Tibial artery (tissue), 4 donors: ENCODE measurements at regions not wholly inside any gene's neighbourhood (a gene's known extent, or its start where the extent isn't known, plus 50 kb on each side); places are given as distances from the start of the nearest gene placed in this dataset.
A peak's percentile ranks its signal among the peaks of the same experiment; 100 is the strongest.

ENCODE experiments used
- DNase-seq, 2 donors: peaks; one replicate each; pipeline ENCODE4 v3.0.0-alpha.2; 2019
- H3K27ac ChIP-seq, 2 donors: fragments of 200-600 bp; sonication (generic) in 1 of 2; 1 replicate in 1 of 2; 2 replicates in 1 of 2; pipeline ENCODE4 v1.5.1; 2018 to 2019; ENCODE audit warnings: mild to moderate bottlenecking in 1 of 2
- H3K27me3 ChIP-seq, 2 donors: fragments of 200-600 bp; sonication (generic) in 1 of 2; one replicate each; pipeline versions ENCODE4 v1.5.1 to v1.6.0; 2016 to 2019
- H3K36me3 ChIP-seq, 3 donors: fragments of 200-600 bp; sonication (generic) in 2 of 3; one replicate each; pipeline ENCODE4 v1.5.1; 2016 to 2019; ENCODE audit warnings: mild to moderate bottlenecking in 2 of 3
- H3K4me1 ChIP-seq, 4 donors: fragments of 200-600 bp; sonication (generic) in 2 of 4; 1 replicate in 3 of 4; 2 replicates in 1 of 4; pipeline ENCODE4 v1.5.1; 2016 to 2019
- H3K4me3 ChIP-seq, 2 donors: fragments of 200-600 bp; sonication (generic) in 1 of 2; 1 replicate in 1 of 2; 2 replicates in 1 of 2; pipeline ENCODE4 v1.5.1; 2018 to 2019; ENCODE audit warnings: mild to moderate bottlenecking in 2 of 2
- H3K9me3 ChIP-seq, 3 donors: fragments of 200-600 bp; sonication (generic) in 1 of 3; one replicate each; pipeline ENCODE4 v1.5.1; 2016 to 2019
- CTCF ChIP-seq, 2 experiments: fragments of 200-600 bp in 1 of 2; fragments of 450-650 bp in 1 of 2; IDR thresholded peaks; one replicate each; pipeline ENCODE4 v1.5.1; 2017 to 2019; ENCODE audit warnings: antibody characterized with exemption in 2 of 2, mild to moderate bottlenecking in 1 of 2, moderate library complexity in 1 of 2
- intact Hi-C: fragments of 100-400 bp; cut with DNase I; formaldehyde crosslinking; loops from one replicate; pipeline ENCODE4 v1.15.0; 2023; ENCODE audit warnings: low total_unique reads

- H3K27me3 ChIP-seq, result no peaks in the 10 kb centered on the region
- TF ChIP-seq CTCF (IDR thresholded peaks at IDR 0.05), result no peak
- no peaks in the 10 kb centered on the region for H3K4me1 ChIP-seq
- no peak for DNase-seq
- no peaks in the 10 kb centered on the region for H3K36me3 ChIP-seq
- no peak overlapping the region for H3K27ac ChIP-seq
- H3K4me3 ChIP-seq, result no peak overlapping the region
- peaks cover 0 to 3% (median 0%) of the 10 kb centered on the region in 3 donors for H3K9me3 ChIP-seq
- intact Hi-C loops, result no loop called here
These were observed 108.7 kb downstream of the PERP start for GRCh38 chr6:137998461-137999019.

GRCh38 chr6:137999815-138000214 is 107.4 kb downstream of the PERP start:
- no peaks in the 10 kb centered on the region for H3K4me1 ChIP-seq
- peaks cover 0 to 3% of the 10 kb centered on the region in 2 donors for H3K27me3 ChIP-seq
- no peak overlapping the region for H3K4me3 ChIP-seq
- DNase-seq, result no peak
- no peaks in the 10 kb centered on the region for H3K36me3 ChIP-seq
- H3K9me3 ChIP-seq, result peaks cover 0 to 3% (median 0%) of the 10 kb centered on the region in 3 donors
- H3K27ac ChIP-seq, result no peak overlapping the region
- intact Hi-C loops, result loop anchor here (5.0 kb wide), 1 partner anchor 107 kb away; the partner anchor contains the start of gene PERP
- no peak for TF ChIP-seq CTCF (IDR thresholded peaks at IDR 0.05)

GRCh38 chr6:138000941-138001340 is 106.3 kb downstream of the PERP start:
- TF ChIP-seq CTCF (IDR thresholded peaks at IDR 0.05), result no peak
- H3K27ac ChIP-seq, result no peak overlapping the region
- DNase-seq, result no peak
- no peaks in the 10 kb centered on the region for H3K4me1 ChIP-seq
- intact Hi-C loops, result loop anchor here (5.0 kb wide), 1 partner anchor 106 kb away; the partner anchor contains the start of gene PERP
- H3K9me3 ChIP-seq, result peaks cover 0 to 3% (median 0%) of the 10 kb centered on the region in 3 donors
- no peaks in the 10 kb centered on the region for H3K36me3 ChIP-seq
- H3K4me3 ChIP-seq, result no peak overlapping the region
- H3K27me3 ChIP-seq, result peaks cover 0 to 3% of the 10 kb centered on the region in 2 donors

GRCh38 chr6:138001750-138002349 is 105.4 kb downstream of the PERP start:
- peak; percentile 75 to 81 for TF ChIP-seq CTCF (IDR thresholded peaks at IDR 0.05)
- Histone ChIP-seq H3K4me3 (no peak overlapping the region), H3K36me3 (no peaks in the 10 kb centered on the region), H3K9me3 (peaks cover 0 to 3% (median 0%) of the 10 kb centered on the region in 3 donors), H3K27me3 (peaks cover 0 to 3% of the 10 kb centered on the region in 2 donors), H3K27ac (no peak overlapping the region), H3K4me1 (no peaks in the 10 kb centered on the region)
- intact Hi-C loops, result loop anchor here (5.0 kb wide), 1 partner anchor 105 kb away; the partner anchor contains the start of gene PERP
- peak in 1 of 2 donors; percentile 63 for DNase-seq

GRCh38 chr6:138004430-138005287 is 102.6 kb downstream of the PERP start:
- H3K36me3 ChIP-seq, result no peaks in the 10 kb centered on the region
- no peak for DNase-seq
- H3K27ac ChIP-seq, result no peak overlapping the region
- no peaks in the 10 kb centered on the region for H3K4me1 ChIP-seq
- H3K27me3 ChIP-seq, result peaks cover 0 to 3% of the 10 kb centered on the region in 2 donors
- no peaks in the 10 kb centered on the region for H3K9me3 ChIP-seq
- intact Hi-C loops, result loop anchor here (5.0 kb wide), 1 partner anchor 103 kb away; the partner anchor contains the start of gene PERP
- TF ChIP-seq CTCF (IDR thresholded peaks at IDR 0.05), result peak; percentile 15 to 17
- no peak overlapping the region for H3K4me3 ChIP-seq
